ENCODE measurements at regions not wholly inside any gene's neighbourhood (a gene's known extent, or its start where the extent isn't known, plus 50 kb on each side); places are given as distances from the start of the nearest gene placed in this dataset.
A peak's percentile ranks its signal among the peaks of the same experiment; 100 is the strongest.

DNA sequence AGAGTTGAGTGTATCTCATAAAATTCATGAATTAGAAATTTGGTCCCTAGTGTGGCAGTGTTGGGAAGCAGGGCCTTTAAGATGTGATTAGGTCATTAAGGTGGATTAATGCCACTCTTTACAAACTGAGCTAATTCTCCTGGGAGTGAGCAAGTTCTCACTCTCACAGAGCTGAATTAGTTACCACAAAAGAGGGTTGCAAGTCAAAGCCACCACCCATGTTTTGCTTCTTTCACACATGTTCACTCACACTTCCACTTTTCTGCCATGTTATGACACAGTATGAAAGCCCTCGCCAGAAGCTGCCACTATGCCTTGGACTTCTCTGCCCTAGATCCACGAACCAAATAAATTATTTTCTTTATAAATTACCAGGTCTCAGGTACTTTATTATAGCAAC lies 332.1 kb downstream of the ARAP2 start:
- no peak for DNase-seq

DNA sequence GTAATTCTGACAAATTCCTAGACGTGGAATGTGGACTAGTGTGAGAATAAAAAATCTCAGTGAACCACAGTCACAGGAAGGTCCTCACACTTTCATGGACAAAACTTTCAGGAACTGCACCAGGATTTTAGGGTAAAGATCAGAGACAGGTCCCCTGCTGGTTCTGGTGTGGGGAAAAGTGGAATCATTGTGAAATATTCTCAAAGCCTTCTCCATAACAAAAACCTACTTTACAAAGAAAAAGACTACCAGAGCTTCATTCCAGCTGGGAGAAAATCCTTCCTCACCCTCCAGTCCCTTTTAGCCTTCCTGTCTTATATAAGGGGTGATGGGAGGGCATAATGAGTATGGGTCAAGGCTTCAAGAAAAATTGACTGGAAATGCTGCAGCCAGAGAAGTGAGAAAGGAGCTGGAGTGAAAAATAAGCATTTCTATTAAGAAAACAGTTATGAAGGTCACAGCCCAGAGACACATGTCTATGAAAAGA lies 325.8 kb downstream of the ARAP2 start:
- no peak for DNase-seq

DNA sequence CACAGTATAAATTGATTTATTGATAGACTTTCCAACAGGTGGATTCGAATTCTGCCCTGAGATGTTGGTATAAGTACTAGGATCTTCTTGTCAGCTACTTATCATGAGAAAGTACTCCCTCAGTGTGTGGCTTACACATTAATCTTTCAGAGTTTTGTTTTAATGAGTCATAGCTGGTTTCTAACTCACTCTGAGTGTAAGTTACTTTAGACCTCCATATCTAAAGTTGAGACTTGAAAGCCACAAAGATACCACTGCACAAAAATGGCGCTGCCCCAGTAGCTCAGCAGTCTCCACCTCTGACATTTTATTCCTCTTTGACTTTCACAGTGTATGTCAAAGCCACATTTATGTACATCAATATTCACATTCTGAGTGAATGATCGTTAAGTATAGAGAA lies 318.5 kb downstream of the ARAP2 start:
- DNase-seq, result no peak

DNA sequence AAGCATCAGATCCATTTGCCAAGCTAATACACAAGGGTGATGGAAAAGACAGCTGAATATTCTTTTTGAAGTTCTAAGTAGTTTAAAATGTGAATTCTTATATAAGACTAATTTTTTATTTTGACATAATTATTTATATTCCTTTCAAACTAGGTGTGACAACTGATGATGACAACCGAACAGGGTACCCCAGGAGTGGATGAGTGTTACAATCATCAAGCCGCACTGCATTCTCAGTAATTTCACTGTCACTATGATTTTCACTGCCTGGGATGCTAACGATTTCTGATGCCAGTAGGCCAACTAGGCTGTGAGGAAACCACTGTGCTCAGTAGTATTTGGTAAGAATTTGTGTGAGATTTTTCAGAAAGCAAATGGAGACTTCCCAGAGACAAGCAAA lies 317.5 kb downstream of the ARAP2 start:
- DNase-seq, result no peak

DNA sequence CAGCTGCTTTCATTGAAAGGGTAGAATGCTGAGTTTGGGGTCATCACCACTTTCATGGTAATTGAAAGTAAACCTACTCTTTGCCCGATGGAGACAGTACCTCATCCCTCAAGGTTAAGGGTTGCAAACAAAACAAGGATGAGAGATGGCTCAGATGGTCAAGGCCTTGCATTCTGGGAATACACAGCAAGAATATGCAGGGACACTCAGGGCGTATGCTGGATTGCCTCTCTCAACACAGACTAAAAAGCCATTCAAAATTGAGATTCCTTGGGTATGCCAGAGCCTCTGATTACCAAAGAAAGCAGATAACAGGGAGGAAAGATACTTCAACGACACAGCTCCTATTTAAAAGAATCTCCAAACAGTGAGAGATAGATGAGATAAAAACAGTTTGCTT lies 310.4 kb downstream of the ARAP2 start:
- no peak for DNase-seq

DNA sequence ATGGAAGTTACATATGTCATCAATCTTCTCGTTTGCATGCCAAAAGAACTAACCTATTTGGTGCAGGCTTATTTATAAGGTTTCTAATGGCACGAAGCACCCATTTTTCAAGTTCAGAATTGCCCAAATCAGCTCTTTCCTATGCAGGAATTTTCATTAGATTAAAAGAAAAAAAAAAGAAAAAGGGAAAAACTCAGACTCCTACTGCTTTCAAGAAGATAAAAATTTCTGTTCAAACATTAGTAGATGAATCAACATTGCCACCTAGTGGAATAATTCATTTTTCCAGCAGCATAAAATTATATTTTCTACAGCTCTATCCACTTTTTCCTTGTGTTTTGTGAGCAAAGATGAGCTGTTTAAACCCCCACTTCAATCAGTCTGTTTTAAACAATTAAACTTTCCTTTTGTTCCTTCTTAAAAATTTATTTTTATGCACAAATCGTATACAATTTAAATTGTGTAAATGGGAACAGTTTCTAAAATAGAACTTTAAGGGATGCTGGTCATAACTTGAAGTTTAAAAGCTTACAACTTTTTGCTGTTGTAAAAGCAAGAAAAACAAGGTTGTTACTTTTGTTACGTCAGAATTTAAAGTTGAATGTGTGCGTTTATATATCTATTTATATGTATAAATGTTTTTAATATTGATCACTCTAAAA lies 309.9 kb downstream of the ARAP2 start:
- peak; percentile 32 for DNase-seq

DNA sequence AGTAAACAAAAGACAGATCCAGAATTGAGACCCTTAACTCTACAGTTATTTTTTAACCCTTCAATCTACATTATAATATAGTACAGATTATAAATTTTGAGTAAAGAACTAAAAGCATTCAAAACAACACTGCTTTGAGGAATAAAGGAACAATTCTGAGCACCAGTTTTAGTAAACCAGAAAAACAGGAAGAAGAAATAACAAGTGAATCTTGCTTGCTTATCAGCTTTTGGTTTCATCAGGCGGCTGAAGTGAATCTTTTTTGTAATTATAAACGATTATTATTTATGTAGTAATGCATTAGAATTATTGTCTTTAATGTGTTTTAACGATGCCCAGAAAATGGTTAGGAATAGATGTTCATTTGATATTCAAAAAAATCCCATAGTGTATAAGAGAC lies 305.4 kb downstream of the ARAP2 start:
- DNase-seq, result no peak

DNA sequence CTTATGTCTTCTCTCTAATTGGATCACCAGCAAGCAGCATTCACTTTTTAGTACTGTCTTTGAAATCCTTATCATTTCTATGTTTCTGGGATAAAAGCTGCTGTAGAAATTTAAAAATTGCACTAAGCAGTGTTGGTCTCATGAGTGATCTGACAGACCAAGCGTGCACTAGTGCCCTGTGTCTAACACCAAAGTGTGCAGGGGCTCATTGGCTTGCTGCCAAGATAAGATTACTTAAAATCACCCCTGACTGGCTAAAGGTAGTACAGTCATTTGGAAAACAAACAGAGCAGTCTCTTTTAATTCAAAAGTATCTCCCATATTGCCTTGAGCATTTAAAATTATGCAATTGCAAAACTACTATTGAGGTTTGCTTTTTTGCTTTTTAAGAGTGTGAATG lies 304.6 kb downstream of the ARAP2 start:
- DNase-seq, result no peak

DNA sequence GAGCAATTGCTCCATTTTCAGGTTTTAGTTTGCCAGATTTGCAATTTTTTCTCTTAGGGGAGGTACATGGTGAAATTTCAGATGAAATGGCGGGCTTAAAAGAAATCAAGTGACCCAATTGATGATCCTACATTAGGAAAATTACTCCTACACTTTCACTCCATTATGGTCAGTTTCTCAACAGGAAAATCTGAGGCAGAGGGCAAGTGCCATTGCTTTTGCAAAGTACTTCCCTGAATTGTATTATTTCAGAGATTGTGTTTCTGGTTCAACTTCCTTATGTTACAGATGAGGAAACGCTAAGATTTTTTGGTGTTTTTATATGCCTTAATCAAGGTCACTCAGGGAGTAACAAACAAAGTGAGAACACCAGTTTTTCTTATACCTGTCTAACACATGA lies 302.2 kb downstream of the ARAP2 start:
- no peak for DNase-seq

DNA sequence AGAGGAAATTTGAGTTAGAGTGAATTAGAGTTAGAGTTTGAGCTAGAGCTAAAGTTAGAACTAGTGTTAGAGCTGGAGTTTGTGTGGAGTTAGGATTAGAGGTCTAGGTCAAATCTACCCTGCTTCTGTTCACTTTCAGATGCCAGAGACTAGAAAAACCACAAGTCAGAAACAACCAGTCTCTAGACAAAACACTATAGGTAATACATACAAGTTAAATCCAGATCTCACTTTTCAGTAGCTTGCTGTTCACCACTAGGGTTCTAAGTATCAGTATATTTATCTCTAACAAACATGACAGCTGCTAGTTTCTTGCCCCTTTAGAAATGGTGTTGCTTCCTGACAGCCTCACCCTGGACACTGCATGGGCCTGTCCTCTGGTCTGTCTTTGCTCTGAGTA lies 300.7 kb downstream of the ARAP2 start:
- DNase-seq, result no peak

DNA sequence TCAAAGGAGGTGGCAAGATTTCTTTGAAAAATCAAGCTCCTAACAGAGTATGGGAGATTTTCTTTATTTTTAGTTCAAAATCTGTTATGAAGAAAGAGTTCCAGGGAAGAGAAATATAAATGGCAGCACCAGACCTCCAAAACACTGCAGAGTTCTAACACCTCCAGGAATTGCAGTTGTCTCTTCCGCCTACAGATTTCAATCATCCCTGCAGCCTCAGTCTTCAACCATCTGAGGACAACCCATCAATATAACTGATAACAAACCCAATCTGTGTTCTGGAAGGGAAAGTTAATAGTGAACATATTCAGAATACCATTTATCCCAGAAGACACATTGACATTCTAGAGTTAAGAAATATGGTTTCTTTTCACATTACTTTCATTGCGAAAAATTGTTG lies 296.1 kb downstream of the ARAP2 start:
- DNase-seq, result no peak

DNA sequence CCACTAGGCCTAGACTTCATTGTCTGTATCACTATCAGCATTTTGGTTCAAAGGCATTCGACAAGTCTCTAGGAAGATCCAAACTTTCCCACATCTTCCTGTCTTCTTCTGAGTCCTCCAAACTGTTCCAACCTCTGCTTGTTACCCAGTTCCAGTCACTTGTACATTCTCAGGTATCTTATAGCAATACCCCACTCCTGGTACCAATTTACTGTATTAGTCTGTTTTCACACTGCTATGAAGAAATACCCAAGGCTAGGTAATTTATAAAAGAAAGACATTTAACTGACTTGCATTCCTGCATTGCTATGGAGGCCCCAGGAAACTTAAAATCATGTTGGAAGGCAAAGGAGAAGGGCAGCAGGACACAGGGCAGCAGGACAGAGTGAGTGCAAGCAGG lies 293.9 kb downstream of the ARAP2 start:
- no peak for DNase-seq

DNA sequence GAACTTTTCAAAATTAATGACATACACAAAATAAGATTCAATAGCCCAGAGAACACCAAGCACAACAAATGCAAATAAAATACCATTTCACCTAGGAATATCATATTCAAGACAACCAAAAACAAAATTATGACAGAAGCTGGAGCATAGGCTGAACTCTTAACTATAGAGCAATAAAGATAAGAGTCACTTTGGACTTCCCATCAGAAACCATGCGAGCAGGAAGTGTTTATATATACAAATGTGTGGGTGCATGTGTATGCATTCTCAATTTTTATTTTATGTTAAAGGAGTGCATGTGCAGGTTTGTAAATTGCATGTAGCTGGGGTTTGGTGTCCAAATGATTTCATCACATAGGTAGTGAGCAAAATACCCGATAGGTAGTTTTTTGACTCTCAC lies 291.6 kb downstream of the ARAP2 start:
- no peak for DNase-seq

DNA sequence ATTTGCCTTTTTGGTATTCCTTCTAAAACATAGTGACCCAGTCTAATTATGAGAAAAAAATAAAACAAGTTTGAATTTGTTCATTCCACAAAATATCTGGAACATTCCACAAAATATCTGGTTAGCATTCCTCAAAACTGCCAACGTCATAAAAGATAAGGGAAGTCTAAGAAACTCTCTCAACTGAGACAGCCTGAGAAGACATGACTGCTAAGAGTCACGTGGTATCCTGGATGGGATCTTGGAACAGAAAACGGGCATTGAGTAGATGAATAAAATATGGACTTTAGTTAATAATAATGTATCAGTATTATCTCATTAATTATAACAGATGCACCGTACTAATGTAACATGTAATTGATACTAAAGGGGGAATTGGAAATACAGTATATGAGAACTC lies 280.9 kb downstream of the ARAP2 start:
- DNase-seq, result no peak

DNA sequence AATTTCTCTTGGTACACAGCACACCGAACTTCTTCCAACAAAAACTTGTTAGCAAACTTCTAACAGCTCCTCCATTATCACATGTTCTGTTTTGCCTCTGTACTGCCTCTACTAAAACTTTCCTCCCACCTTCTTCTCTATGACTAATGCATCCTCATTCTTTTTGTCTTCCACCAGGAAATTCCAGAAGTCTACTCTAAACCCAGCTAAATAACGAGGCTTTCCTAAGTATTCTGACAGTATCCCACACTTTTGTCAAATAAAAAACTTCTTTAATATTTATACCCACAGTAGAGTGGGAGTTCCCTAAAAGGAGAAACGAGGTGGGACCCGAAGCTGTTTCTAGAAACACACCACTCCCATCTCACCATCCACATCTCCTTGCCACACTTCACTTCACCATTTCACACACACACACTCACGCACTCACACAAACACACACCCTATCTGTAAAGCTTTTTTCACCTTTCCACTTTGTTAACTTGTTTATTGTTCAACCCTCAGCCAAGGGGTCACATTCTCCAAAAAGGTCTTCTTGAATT lies 280.3 kb downstream of the ARAP2 start:
- DNase-seq, result no peak

DNA sequence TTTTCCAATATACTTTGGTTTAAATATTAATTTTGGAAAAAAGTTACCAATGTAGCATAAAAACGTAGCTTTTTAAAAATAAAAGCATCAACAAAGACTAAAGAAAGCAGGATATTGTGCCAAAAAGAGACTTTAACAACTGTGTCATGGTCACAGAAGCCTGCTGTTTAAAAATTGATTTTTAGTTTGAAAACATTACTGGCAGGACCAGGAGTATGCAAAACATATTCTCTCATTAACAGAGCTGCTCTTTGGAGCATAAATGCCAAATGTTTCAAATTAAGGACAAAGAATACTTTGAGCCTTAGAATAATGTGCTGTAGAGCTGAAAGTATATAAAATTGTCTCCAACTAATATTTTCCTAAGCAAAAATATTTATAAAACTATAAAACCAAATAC lies 279.0 kb downstream of the ARAP2 start:
- DNase-seq, result no peak

DNA sequence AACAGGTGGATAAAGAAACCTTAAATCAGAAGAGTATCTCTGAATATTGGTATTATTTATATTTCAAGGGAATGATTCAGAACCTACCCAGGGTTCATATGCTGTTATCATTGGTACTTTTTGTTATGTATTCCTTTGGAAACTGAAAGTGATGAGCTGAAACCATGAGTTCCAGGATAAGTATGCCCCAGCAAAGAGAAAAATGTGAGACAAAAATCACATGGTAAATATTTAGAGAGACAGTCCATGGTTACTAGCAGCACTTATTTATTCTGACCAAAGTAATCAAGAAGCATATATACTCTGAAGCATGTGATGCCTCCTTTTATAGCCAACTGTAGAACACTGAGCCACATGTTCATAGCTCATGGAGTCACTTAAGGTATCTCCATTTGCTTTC lies 277.7 kb downstream of the ARAP2 start:
- no peak for DNase-seq

DNA sequence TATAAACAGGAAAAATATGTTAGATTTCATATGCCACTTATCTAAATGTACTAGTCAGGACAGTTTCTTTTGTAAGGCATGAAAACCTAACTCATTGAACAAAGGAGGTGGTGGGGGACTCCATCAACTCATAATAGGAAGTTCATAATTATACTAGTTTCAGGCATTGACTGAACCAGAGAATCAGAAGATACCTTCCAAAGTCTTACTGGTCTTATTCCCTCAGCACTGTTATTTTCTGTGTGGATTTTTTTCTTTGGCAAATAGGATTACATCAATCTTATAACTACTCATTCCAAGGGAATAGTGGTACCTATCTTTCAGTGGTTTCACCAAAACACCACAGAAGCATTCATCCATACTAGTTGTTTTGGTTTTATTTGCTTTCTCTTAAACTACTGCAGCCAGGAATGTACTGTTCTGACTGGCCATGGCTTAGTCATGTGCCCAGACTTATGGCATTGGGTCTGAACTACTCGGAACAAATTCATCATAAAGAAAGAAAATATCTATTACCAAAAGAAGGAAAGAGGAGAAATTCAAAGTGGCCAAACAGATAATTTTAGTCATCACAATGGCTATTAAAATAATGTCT lies 273.9 kb downstream of the ARAP2 start:
- no peak for DNase-seq

DNA sequence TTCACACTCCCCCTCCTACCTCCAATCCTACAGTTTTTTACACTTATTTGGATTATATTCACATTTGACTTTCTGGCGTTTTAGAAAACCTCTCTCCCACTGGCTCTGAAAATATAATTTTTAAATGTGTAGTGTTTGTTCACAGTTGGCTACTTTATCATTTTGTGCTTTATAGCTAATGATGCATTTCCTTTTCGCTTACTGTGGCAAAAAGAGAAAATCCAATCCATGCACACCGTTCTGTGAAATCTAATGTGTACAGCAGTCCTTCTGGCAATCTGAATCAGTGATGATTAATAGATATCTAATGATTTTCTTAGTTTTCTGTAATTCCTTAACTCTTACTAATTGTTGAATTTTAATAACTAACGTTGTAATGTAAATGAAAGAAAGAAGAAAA lies 271.5 kb downstream of the ARAP2 start:
- no peak for DNase-seq

DNA sequence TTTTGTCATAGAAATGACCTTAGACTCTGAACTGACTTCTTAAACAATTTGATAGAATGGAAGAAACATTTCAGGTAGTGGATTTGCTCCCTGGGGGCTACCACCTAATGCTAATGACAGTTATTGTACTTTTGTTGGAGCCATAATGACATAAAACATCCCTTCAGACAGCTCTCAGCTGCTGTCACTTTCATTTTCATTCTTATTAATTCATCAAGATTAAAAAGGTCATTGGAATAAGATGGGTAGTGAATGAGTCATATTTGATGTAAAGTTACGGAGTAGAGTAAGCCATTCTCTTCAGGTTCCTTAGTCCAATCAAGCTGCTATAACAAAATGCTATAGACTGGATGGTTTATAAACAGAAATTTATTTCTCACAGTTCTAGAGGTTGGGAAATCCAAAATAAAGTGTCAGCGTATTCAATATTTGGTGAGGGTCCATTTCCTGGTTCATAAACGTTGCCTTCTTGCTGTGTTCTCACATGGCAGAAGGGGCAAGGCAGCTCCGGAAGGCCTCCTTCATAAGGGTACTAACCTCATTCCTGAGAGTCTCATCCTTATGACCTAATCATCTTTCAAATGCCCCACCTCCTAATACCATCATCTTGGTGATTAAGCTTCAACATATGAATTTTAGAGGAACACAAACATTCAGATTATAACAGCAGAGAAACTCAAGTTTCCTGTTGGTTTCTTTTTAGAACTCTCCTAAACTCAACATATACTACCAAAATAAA lies 268.5 kb downstream of the ARAP2 start:
- DNase-seq, result no peak

DNA sequence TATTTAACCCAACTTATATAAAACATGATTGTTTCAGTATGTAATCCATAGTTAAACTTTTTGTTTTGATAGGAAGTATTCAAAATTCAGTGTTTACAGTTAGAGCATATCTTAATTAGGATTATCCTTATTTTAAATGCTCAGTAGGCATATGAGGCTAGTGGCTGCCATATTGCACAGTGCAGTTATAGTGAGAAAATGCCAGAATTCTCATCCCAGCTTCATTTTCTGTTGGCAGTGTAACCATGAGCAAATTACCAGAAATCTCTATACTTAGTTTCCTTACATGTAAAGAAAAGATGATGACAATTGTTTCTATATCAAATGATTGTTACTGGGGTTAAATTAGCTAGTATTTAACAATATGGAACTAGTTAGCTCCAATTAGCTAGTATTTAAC lies 265.8 kb downstream of the ARAP2 start:
- DNase-seq, result no peak

DNA sequence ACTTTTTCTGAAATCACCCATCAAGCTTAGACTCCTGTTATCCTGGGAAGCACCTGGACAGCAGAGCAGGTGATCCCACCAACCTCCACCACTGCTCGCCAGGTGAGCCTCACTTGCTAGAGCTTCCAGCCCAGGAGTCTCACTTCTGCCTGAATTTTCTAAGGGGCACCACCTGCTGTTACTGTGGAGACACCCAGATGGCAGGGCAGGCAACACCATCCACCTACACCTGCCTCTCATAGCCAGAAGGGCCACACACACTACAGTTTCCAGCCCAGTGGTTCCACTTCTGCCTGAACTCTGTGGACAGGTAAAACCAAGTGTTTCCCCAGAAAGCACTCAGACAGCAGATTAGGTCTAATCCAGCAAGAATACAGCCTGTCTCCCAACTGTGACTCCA lies 262.0 kb downstream of the ARAP2 start:
- DNase-seq, result no peak

DNA sequence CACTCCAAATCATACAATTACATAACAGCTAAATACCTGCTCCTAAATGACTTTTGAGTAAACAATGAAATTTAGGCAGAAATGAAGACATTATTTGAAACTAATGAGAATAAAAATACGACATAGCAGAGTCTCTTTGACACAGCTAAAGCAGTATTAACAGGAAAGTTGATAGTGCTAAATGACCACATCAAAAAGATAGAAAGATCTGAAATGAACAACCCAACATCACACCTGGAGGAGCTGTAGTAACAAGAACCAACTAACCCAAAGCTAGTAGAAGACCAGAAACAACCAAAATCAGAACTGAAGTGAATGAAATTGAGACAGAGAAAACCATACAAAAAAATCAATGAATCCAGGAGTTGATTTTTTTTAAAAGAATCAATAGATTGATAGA lies 257.8 kb downstream of the ARAP2 start:
- DNase-seq, result no peak

DNA sequence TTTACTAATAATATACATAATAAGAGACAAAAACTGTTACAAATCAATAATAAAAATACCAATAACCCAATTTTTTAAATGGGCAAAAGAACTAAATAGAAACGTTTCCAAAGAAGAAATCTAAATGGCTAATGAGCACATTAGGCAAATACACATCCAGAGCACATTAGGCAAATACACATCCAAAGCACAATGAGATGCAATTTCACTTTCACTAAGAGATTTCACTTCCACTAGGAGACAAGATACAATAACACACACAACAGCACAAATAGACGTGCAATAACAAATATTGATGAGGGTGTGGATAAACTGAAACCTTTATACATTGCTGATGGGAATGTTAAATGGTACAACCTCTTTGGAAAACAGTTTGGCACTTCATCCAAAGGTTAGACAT lies 250.7 kb downstream of the ARAP2 start:
- no peak for DNase-seq

Data from NCI-H774 (cell line).